SK-N-SH (cell line): ENCODE measurements at regions not wholly inside any gene's neighbourhood (a gene's known extent, or its start where the extent isn't known, plus 50 kb on each side); places are given as distances from the start of the nearest gene placed in this dataset.

Source experiments
- RAD21 ChIP-seq: IDR thresholded peaks from 2 replicates; pipeline ENCODE4 v1.6.1; 2012; ENCODE audit warnings: mild to moderate bottlenecking, low read length
- SMC3 ChIP-seq: IDR thresholded peaks from 2 replicates; pipeline ENCODE4 v1.6.1; 2012; ENCODE audit warnings: low read depth, low read length, improper control_type of control experiment

GRCh38 chr9:96158909-96159575 lies 142.9 kb downstream of the HSD17B3 start:
- TF ChIP-seq SMC3 (no peak), RAD21 (no peak)
